H9 (cell line): ENCODE measurements at regions not wholly inside any gene's neighbourhood (a gene's known extent, or its start where the extent isn't known, plus 50 kb on each side); places are given as distances from the start of the nearest gene placed in this dataset.

Experiments
- DNase-seq: peaks from one replicate; pipeline ENCODE4 v3.0.0-alpha.2; 2017
- H2AFZ ChIP-seq: one replicate; pipeline ENCODE4 v1.6.1; 2013; ENCODE audit warnings: mild to moderate bottlenecking, low read length, control low read depth, moderate library complexity
- H2AK5ac ChIP-seq: 2 replicates; pipeline ENCODE4 v1.6.1; 2013; ENCODE audit warnings: low read length, control low read depth, mixed read lengths; ENCODE audit not compliant: insufficient read length
- H2BK120ac ChIP-seq: one replicate; pipeline ENCODE4 v1.6.1; 2013; ENCODE audit warnings: low read depth, mild to moderate bottlenecking, low read length, control low read depth, inconsistent platforms; ENCODE audit not compliant: poor library complexity, severe bottlenecking
- H2BK12ac ChIP-seq: 2 replicates; pipeline ENCODE4 v1.6.1; 2013; ENCODE audit warnings: low read length, control low read depth, mixed read lengths, low read depth; ENCODE audit not compliant: insufficient read length
- H2BK15ac ChIP-seq: 2 replicates; pipeline ENCODE4 v1.6.1; 2013; ENCODE audit warnings: low read depth, low read length, control low read depth
- H2BK20ac ChIP-seq: one replicate; pipeline ENCODE4 v1.6.1; 2013; ENCODE audit warnings: low read depth, mild to moderate bottlenecking, low read length, control low read depth, inconsistent platforms; ENCODE audit not compliant: poor library complexity, severe bottlenecking
- H2BK5ac ChIP-seq: 2 replicates; pipeline ENCODE4 v1.6.1; 2013; ENCODE audit warnings: low read length, control low read depth, mixed read lengths; ENCODE audit not compliant: insufficient read length
- H3K14ac ChIP-seq: 2 replicates; pipeline ENCODE4 v1.6.1; 2013; ENCODE audit warnings: low read length, control low read depth; ENCODE audit not compliant: insufficient read depth
- H3K18ac ChIP-seq: 2 replicates; pipeline ENCODE4 v1.6.1; 2013; ENCODE audit warnings: low read depth, mild to moderate bottlenecking, mixed read lengths, low read length, control low read depth; ENCODE audit not compliant: insufficient read length
- H3K23ac ChIP-seq: 2 replicates; pipeline ENCODE4 v1.6.1; 2013; ENCODE audit warnings: low read length, control low read depth, mixed read lengths, low read depth; ENCODE audit not compliant: insufficient read length
- H3K23me2 ChIP-seq: 2 replicates; pipeline ENCODE4 v1.6.1; 2013; ENCODE audit warnings: low read depth, mild to moderate bottlenecking, mixed read lengths, low read length, control low read depth; ENCODE audit not compliant: insufficient read length, poor library complexity, severe bottlenecking
- H3K27ac ChIP-seq: 2 replicates; pipeline ENCODE4 v1.5.1; 2013; ENCODE audit warnings: low read length, control low read depth, mixed read lengths, low read depth; ENCODE audit not compliant: insufficient read length
- H3K27me3 ChIP-seq: 2 replicates; pipeline ENCODE4 v1.6.1; 2013; ENCODE audit warnings: low read length, control low read depth, inconsistent platforms; ENCODE audit not compliant: insufficient read depth
- H3K4ac ChIP-seq: 2 replicates; pipeline ENCODE4 v1.6.1; 2013; ENCODE audit warnings: low read depth, mild to moderate bottlenecking, control low read depth, inconsistent platforms, low read length, moderate library complexity
- H3K4me1 ChIP-seq: 2 replicates; pipeline ENCODE4 v1.6.1; 2013; ENCODE audit warnings: low read length, control low read depth, inconsistent platforms; ENCODE audit not compliant: insufficient read depth
- H3K4me2 ChIP-seq: 2 replicates; pipeline ENCODE4 v1.6.1; 2013; ENCODE audit warnings: low read length, control low read depth, mixed read lengths; ENCODE audit not compliant: insufficient read length, insufficient read depth
- H3K56ac ChIP-seq: 2 replicates; pipeline ENCODE4 v1.6.1; 2013; ENCODE audit warnings: low read depth, mild to moderate bottlenecking, mixed read lengths, low read length, control low read depth; ENCODE audit not compliant: insufficient read length
- H3K79me1 ChIP-seq: 2 replicates; pipeline ENCODE4 v1.6.1; 2013; ENCODE audit warnings: low read depth, mild to moderate bottlenecking, moderate library complexity, low read length, control low read depth, inconsistent platforms; ENCODE audit not compliant: insufficient read depth, poor library complexity, severe bottlenecking
- H3K79me2 ChIP-seq: 2 replicates; pipeline ENCODE4 v1.6.1; 2013; ENCODE audit warnings: low read length, control low read depth, inconsistent platforms; ENCODE audit not compliant: insufficient read depth
- H3K9ac ChIP-seq: 2 replicates; pipeline ENCODE4 v1.6.1; 2013; ENCODE audit warnings: low read length, control low read depth, mixed read lengths; ENCODE audit not compliant: insufficient read length; ENCODE audit errors: extremely low read depth
- H3K9me3 ChIP-seq: one replicate; pipeline ENCODE4 v1.6.1; 2013; ENCODE audit warnings: low read depth, low read length, inconsistent platforms; ENCODE audit not compliant: control insufficient read depth
- H3T11ph ChIP-seq: one replicate; pipeline ENCODE4 v1.6.1; 2013; ENCODE audit warnings: mild to moderate bottlenecking, low read length, control low read depth, inconsistent platforms
- H4K20me1 ChIP-seq: one replicate; pipeline ENCODE4 v1.6.1; 2013; ENCODE audit not compliant: control insufficient read depth, insufficient read length, insufficient read depth
- H4K5ac ChIP-seq: 2 replicates; pipeline ENCODE4 v1.6.1; 2013; ENCODE audit warnings: low read depth, mild to moderate bottlenecking, mixed read lengths, low read length, control low read depth; ENCODE audit not compliant: insufficient read length
- H4K8ac ChIP-seq: replicated peaks from 2 replicates; pipeline ENCODE4 v1.6.1; 2013; ENCODE audit warnings: low read length, control low read depth, mixed read lengths, low read depth; ENCODE audit not compliant: insufficient read length
- H4K91ac ChIP-seq: 2 replicates; pipeline ENCODE4 v1.6.1; 2013; ENCODE audit warnings: low read depth, mild to moderate bottlenecking, moderate library complexity, mixed read lengths, low read length, control low read depth; ENCODE audit not compliant: insufficient read length
- H3K27ac Mint-ChIP-seq, 3 experiments: 2 replicates in 2 of 3; 3 replicates in 1 of 3; pipeline ENCODE4 v1.8.0; 2020 to 2021; ENCODE audit warnings: mixed read lengths in 3 of 3, mild to moderate bottlenecking in 1 of 3, moderate library complexity in 1 of 3
- H3K27me3 Mint-ChIP-seq: 2 replicates; pipeline ENCODE4 v1.8.0; 2021; ENCODE audit warnings: low read depth, mild to moderate bottlenecking, moderate library complexity, mixed read lengths
- H3K36me3 Mint-ChIP-seq, 3 experiments: 2 replicates in 2 of 3; 3 replicates in 1 of 3; pipeline ENCODE4 v1.8.0; 2020 to 2021; ENCODE audit warnings: low read depth in 3 of 3, mixed read lengths in 3 of 3; ENCODE audit not compliant: insufficient read depth in 1 of 3
- H3K4me1 Mint-ChIP-seq, 2 experiments: 2 replicates each; pipeline ENCODE4 v1.8.0; 2020; ENCODE audit warnings: mixed read lengths in 2 of 2
- H3K4me3 Mint-ChIP-seq, 2 experiments: 2 replicates in 1 of 2; 3 replicates in 1 of 2; pipeline ENCODE4 v1.8.0; 2020 to 2021; ENCODE audit warnings: mild to moderate bottlenecking in 2 of 2, mixed read lengths in 2 of 2, moderate library complexity in 1 of 2
- H3K9me3 Mint-ChIP-seq, 2 experiments: 2 replicates in 1 of 2; 3 replicates in 1 of 2; pipeline ENCODE4 v1.8.0; 2020; ENCODE audit warnings: mild to moderate bottlenecking in 2 of 2, mixed read lengths in 2 of 2, moderate library complexity in 1 of 2
- CTCF ChIP-seq: fragments of 200-600 bp; sonication (generic); conservative IDR thresholded peaks from 3 replicates; pipeline ENCODE4 v1.8.0; 2021; ENCODE audit warnings: antibody characterized with exemption, mild to moderate bottlenecking
- WGBS: extraction: QIAGEN DNeasy Blood & Tissue Kit; methylation state at CpG from one replicate; pipeline ENCODE4 v1.1.7; 2013; ENCODE audit warnings: missing lambda C conversion rate, low lambda C conversion rate, mixed read lengths; ENCODE audit not compliant: insufficient read length; ENCODE audit errors: extremely low coverage; 5-methylcytosine and 5-hydroxymethylcytosine counted together

DNA sequence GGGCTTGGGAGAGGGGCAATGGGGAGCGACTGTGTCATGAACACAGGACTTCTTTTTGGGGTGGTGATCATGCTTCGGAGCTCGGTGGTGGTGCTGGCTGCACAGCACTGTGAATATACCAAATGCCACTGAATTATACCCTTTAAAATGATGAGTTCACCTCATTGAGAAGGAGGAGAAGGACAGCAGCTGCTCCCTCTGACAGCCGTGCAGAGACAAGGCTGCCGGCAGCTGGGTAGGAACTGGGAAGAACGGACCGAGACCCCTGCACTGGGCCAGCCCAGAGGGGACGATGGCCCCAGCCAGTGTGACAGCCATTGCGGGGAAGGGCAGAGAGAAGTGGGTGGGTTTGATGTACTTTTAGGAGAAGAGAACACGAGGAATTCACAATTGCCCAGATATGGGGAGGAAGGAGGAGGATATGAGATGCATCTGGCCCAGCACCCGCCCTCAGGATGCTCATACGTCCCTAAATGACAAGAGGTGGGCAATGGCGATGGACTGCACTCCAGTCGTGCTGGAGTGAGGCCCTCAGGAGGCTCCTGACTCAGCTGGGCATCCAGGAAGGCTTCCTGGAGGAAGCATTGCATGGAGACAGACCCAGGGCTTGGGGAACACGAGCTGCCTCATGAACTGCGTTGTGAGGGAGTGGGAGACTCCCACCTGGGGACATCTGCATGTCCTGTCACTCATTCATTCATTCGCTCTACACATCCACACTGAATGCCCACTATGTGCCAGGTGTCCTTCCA lies 64.3 kb upstream of the C14orf180 start:
- H3K4me1 ChIP-seq: no peaks in the 10 kb centered on the region
- no peak overlapping the region for H2BK5ac ChIP-seq
- no peaks in the 10 kb centered on the region for H3K79me1 ChIP-seq
- H4K8ac ChIP-seq: no peak overlapping the region
- H3K27me3 ChIP-seq: no peaks in the 10 kb centered on the region
- H3K4me1 Mint-ChIP-seq: no peaks in the 10 kb centered on the region
- no peak overlapping the region for H2AFZ ChIP-seq
- H3K23ac ChIP-seq: no peak overlapping the region
- H3K14ac ChIP-seq: no peak overlapping the region
- H3K56ac ChIP-seq: no peak overlapping the region
- H2BK20ac ChIP-seq: no peak overlapping the region
- H2AK5ac ChIP-seq: no peak overlapping the region
- peaks cover 10% of the 10 kb centered on the region for H3K27me3 Mint-ChIP-seq
- 0 out of 7 replicates have a peak overlapping the region, but pooled peaks of 1 of the 3 experiments have one; percentile 15 for H3K27ac Mint-ChIP-seq
- no CpG with 5 or more reads among the region's 17 CpGs for WGBS
- no peaks in the 10 kb centered on the region for H3K23me2 ChIP-seq
- H2BK12ac ChIP-seq: no peak overlapping the region
- no peaks in the 10 kb centered on the region for H3K9me3 ChIP-seq
- peaks cover 3 to 5% (median 5%) of the 10 kb centered on the region in 3 experiments; a peak in 6 of 7 replicates for H3K36me3 Mint-ChIP-seq
- peaks cover 15 to 18% of the 10 kb centered on the region in 2 experiments for H3K9me3 Mint-ChIP-seq
- H3K18ac ChIP-seq: no peak overlapping the region
- no peak overlapping the region for H3K4me3 Mint-ChIP-seq
- TF ChIP-seq CTCF: no peak
- DNase-seq: peak; percentile 9
- H4K5ac ChIP-seq: no peak overlapping the region
- no peak overlapping the region for H3T11ph ChIP-seq
- H2BK120ac ChIP-seq: no peak overlapping the region
- no peak overlapping the region for H3K9ac ChIP-seq
- no peak overlapping the region for H3K4ac ChIP-seq
- no peaks in the 10 kb centered on the region for H4K20me1 ChIP-seq
- no peak overlapping the region for H4K91ac ChIP-seq
- H3K4me2 ChIP-seq: no peak overlapping the region
- H3K27ac ChIP-seq: no peak overlapping the region
- H2BK15ac ChIP-seq: no peak overlapping the region
- H3K79me2 ChIP-seq: no peaks in the 10 kb centered on the region
